ENCODE measurements at regions not wholly inside any gene's neighbourhood (a gene's known extent, or its start where the extent isn't known, plus 50 kb on each side); places are given as distances from the start of the nearest gene placed in this dataset.

GRCh38 chr7:7048213-7048612 lies 134.1 kb upstream of the C1GALT1 start:
- DNase-seq (ENCODE audit: low read depth) = no peak

DNA sequence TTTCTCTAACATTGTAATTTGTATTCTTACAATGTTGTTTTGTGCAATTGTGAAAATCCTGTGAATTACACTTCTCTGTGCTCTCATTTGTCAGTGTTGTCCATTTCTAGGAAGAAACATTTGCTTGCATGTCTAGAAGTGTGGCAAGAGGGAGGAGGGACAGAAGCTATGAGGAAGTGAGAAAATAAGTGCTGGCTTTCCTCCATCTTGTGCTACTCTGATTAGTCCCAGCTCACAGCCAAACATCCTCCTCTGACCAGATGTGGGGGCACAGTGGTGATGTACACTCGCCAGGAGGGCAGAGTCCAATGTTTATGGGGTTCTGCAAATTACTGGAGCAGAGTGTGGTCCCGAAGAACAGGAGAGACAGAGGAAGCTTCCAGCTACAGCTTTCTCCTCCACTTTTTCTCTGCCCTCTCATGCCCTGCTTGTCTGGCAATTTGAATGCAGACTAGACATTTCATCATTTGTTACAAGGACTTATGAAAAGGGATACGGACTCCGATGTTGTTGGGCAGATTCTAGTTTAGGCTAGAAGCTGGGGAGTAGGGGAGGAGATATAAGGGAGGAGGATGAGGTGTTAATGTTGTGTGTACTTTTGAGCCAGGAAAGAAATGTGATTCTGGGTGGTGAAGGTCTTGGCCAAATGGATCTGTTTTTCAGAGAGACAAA lies 131.0 kb upstream of the C1GALT1 start:
- DNase-seq (ENCODE audit: low read depth) = peak; percentile 32

GRCh38 chr7:7054252-7054830 lies 128.0 kb upstream of the C1GALT1 start:
- DNase-seq (ENCODE audit: low read depth) = peak; percentile 2

DNA sequence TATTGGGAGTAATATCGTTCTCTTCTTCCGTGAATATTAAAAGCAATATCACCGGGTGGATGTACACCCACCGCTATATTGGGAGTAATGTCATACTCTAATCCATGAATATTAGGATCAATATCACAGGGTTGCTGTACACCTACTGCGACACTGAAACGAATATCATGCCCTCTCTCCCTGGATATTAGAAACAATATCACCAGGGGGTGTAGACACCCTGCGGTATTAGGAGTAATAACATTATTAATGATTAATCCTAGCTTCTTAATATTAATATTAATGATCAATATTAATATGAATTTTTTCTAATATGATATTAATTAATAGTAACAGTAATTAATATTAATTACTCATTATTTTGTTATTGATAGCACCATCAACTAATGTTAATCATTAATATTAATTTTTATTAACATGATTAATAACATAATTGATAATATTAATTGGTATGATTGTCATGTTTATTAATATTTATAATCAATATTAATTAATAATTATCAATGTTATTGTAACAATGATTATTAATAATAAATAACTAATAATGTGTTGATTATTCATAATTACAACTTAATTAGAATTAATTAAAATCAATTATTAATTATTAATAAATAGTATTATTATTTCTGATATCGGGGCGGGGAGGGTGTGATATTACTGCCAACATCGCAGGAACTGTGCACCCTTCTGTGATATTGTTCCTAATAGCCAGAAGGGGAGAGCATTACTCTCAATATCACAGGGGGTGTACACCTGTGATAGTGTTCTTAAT lies 121.3 kb upstream of the C1GALT1 start:
- DNase-seq (ENCODE audit: low read depth) = no peak

DNA sequence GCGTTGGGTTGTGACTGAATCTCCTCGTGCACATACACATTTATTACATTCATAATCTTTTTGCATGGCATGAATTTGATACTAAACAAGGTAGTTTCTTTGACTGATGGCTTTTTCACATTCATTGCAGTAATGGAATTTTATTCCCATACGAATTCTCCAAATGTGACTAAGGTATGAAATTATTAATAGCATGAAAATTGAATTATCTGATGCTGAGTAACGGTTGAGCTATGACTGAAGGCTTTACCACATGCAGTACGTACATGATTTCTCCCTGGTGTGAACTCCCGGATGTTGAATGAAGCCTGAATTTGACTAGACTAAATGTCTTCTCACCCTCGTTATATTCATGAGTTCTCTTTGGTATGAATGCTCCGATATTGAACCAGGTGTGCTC lies 104.4 kb upstream of the C1GALT1 start:
- peak; percentile 9 for DNase-seq (ENCODE audit: low read depth)

- no peak for DNase-seq (ENCODE audit: low read depth)
These were observed 101.5 kb upstream of the C1GALT1 start for GRCh38 chr7:7080802-7081201.

- no peak for DNase-seq (ENCODE audit: low read depth)
These were observed 91.9 kb upstream of the C1GALT1 start for GRCh38 chr7:7090460-7090859.

GRCh38 chr7:7098280-7098818 lies 84.0 kb upstream of the C1GALT1 start:
- DNase-seq (ENCODE audit: low read depth) = no peak

GRCh38 chr7:7099584-7100014 lies 82.7 kb upstream of the C1GALT1 start:
- peak; percentile 100 for DNase-seq (ENCODE audit: low read depth)

DNA sequence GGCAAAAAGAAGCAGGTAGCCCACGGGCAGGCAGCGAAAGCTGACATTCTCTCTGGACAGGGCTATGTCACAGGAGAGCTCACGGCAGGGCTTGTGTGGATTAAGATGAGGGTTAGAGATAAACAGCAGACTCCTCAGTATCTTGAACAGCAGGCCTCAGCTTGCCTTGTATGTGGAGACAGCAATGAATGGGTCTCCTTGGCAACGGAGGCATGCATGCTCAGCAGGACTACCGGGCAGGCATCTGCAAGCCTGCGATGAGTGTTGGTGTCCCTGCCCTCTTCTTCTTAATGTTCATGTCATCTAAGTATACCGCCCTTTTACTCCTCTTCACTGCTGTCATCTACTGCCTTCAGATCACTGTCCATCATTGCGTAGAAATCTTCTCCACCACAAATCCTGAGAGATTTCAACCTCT lies 81.9 kb upstream of the C1GALT1 start:
- DNase-seq (ENCODE audit: low read depth) = no peak

- no peak for DNase-seq (ENCODE audit: low read depth)
These were observed 79.4 kb upstream of the C1GALT1 start for GRCh38 chr7:7102906-7103305.

- DNase-seq (ENCODE audit: low read depth) = peak; percentile 88
These were observed 78.7 kb upstream of the C1GALT1 start for GRCh38 chr7:7103343-7104313.

- peak; percentile 50 for DNase-seq (ENCODE audit: low read depth)
These were observed 78.0 kb upstream of the C1GALT1 start for GRCh38 chr7:7104314-7104698.

DNA sequence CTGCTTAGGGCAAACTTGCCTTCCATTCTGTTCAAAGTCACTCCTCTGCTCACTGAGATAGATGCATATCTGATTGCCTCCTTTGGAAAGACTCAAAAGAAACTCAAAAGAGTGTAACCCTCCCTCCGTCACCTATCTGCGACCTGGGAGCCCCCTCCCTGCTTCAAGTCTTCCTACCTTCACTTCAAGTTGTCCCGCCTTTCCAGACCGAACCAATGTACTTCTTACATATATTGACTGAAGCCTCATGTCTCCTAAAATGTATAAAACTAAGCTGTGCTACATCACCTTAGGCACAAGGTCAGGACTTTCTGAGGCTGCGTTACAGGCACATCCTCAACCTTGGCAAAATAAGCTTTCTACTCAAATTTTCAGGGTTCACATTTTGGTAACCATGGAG lies 77.4 kb upstream of the C1GALT1 start:
- DNase-seq (ENCODE audit: low read depth) = no peak

GRCh38 chr7:7105800-7106582 lies 76.4 kb upstream of the C1GALT1 start:
- DNase-seq (ENCODE audit: low read depth) = no peak

GRCh38 chr7:7108931-7109330 lies 73.4 kb upstream of the C1GALT1 start:
- DNase-seq (ENCODE audit: low read depth) = no peak

DNA sequence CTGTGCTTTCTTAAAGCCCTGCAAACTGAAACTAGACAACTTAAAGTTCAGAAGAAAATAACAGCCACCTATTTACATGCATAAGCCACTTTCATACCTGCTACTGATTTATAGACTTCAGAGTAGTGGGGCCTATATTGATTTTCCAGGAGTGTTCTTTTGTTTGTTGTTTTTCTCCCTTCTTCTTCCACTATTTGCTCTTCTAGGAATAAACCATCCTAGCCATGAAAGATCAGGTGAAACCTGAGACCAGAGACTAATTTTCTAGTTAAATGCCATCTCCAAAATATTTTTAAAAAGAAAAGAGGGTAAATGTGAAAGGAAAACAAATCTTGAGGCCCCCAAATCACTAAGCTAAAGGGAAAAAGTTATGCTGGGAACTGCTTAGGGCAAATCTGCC lies 72.4 kb upstream of the C1GALT1 start:
- no peak for DNase-seq (ENCODE audit: low read depth)

DNA sequence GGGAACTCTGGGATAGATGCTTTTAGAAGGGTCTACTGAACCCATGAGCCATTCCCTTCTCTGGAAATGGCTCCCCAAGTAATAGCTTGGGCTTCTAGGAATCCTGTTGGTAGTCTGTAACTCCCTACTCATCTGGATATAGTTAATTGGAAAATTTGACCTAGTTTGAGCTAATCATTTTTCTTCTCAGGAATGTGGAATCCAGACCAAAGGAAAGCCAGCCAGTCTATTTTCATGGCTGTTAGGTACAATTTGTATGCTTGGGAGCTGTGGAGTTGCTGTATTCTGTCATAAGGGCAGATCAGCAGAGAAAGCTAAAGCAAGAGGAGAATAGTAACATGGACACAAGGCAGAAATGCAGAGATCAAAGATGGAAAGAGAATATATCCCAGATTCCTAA lies 71.6 kb upstream of the C1GALT1 start:
- no peak for DNase-seq (ENCODE audit: low read depth)

- DNase-seq (ENCODE audit: low read depth) = no peak
These were observed 69.5 kb upstream of the C1GALT1 start for GRCh38 chr7:7112868-7113267.

DNA sequence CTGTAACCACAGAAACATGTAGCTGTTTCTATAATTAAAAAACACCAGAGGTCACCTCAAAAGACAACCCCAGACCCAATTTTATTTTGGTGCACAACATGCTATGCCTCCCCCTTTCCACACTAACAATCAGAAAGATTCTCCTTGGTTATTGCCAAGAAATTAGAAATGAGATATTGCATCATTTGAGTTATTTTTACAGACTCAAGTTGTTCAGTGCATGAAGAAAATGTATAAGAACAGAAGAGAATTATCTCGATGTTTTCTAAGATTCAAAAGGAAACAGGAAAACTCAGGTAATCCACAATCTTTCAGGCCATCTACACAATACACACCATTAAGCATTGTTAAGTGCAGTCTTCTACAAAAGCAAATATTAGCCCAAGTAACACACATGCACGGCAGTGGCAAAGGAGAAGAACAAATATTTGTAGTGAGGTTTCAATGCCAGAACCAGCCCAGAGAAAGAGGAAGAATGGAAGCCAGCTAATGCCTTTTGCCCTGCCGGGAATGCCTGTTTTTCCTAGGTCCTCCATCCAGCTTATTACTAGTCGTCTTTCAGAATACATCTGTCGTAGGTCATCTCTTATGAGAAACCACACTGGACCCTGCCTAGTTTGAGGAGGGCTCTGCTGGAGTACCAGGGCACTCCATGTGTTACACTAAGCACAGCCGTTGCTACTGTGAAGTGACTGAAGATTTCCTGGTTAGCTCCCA lies 67.6 kb upstream of the C1GALT1 start:
- no peak for DNase-seq (ENCODE audit: low read depth)

Measured in LHCN-M2 (cell line).